Lung (tissue), 11 donors: ENCODE measurements at regions not wholly inside any gene's neighbourhood (a gene's known extent, or its start where the extent isn't known, plus 50 kb on each side); places are given as distances from the start of the nearest gene placed in this dataset.

Experiments used
- ATAC-seq: fragments of 200-7000 bp; cut with Tn5 transposase; one replicate; pipeline ENCODE4 v1.9.1; 2020; ENCODE audit warnings: moderate number of reproducible peaks; ENCODE audit not compliant: insufficient read depth, low FRiP score
- DNase-seq, 3 donors: peaks; one replicate each; pipeline ENCODE4 v3.0.0-alpha.2; 2013 to 2017
- H3K27ac ChIP-seq, 2 donors: one replicate each; pipeline ENCODE4 v1.5.1; 2013; ENCODE audit warnings: mild to moderate bottlenecking in 2 of 2, moderate library complexity in 2 of 2, control low read depth in 1 of 2, inconsistent platforms in 1 of 2, low read depth in 1 of 2, low read length in 1 of 2
- H3K27me3 ChIP-seq, 3 donors: one replicate each; pipeline ENCODE4 v1.5.1; 2013; ENCODE audit warnings: low read length in 2 of 3; ENCODE audit not compliant: control insufficient read depth in 3 of 3, insufficient read depth in 3 of 3
- H3K36me3 ChIP-seq, 4 donors: one replicate each; pipeline ENCODE4 v1.5.1; 2013; ENCODE audit warnings: low read length in 4 of 4, mild to moderate bottlenecking in 1 of 4, moderate library complexity in 1 of 4; ENCODE audit not compliant: control insufficient read depth in 4 of 4, insufficient read depth in 4 of 4
- H3K4me1 ChIP-seq, 5 donors: one replicate each; pipeline ENCODE4 v1.5.1; 2013; ENCODE audit warnings: low read length in 5 of 5, mild to moderate bottlenecking in 2 of 5, moderate library complexity in 1 of 5; ENCODE audit not compliant: control insufficient read depth in 5 of 5, insufficient read depth in 5 of 5
- H3K4me3 ChIP-seq: one replicate; pipeline ENCODE4 v1.5.1; 2013; ENCODE audit warnings: mild to moderate bottlenecking, control low read depth, moderate library complexity
- H3K9ac ChIP-seq, 2 donors: one replicate each; pipeline ENCODE4 v1.5.1; 2013; ENCODE audit warnings: low read length in 2 of 2, control low read depth in 1 of 2; ENCODE audit not compliant: insufficient read depth in 1 of 2
- H3K9me3 ChIP-seq, 4 donors: one replicate each; pipeline ENCODE4 v1.5.1; 2013; ENCODE audit warnings: low read length in 3 of 4, mild to moderate bottlenecking in 1 of 4, moderate library complexity in 1 of 4; ENCODE audit not compliant: control insufficient read depth in 4 of 4, insufficient read depth in 3 of 4
- CTCF ChIP-seq: IDR thresholded peaks from 2 replicates; pipeline ENCODE4 v1.5.1; 2012; ENCODE audit warnings: mild to moderate bottlenecking; ENCODE audit errors: control extremely low read depth, extremely low read depth
- WGBS, 2 donors: extraction: QIAGEN DNeasy Blood & Tissue Kit; methylation state at CpG; one replicate each; pipeline ENCODE4 v1.1.7; 2013; 5-methylcytosine and 5-hydroxymethylcytosine counted together
- donor health status: control.
- donor health status: control.
- donor health status: Bipolar disorder and iron deficiency.
- donor health status: healthy.
- donor health status: DM: yes; HTN: yes; CAD: no.

DNA sequence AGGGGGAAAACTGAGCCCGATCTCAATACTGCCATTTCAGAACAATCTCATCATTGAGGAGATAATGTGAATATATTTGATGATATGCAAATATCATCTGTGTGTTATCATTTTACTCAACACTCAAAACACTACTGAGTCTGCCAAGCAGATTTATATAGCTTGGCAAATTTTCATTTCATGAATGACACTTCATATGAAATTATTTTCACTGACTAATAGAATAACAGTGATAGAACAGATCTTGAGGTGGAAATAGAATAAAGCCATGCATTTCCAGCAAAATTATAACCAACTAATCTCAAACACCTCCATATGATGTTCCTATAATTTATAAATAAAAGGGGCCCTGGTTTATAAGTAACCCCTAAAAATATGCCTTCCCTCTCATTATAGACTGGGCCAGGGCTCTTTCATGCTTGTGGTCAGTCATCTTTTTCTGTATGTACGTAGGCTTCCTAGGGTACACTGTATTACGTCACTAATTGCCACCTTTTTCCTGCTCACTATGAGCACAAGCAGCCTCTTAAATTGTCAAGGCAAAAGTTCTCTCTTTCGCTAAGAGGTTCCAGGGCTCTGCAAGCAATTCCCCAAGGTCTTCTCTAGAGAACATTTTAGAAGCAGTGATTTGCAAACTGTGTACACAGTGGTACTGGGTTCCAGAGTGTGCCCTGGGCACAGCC, 197.1 kb upstream of the FOXN3 start:
- Histone ChIP-seq H3K9ac (no peak overlapping the region), H3K4me3 (no peak overlapping the region), H3K36me3 (peaks cover 0 to 2% (median 0%) of the 10 kb centered on the region in 4 donors), H3K27ac (no peak overlapping the region), H3K4me1 (peaks cover 0 to 27% (median 3%) of the 10 kb centered on the region in 5 donors), H3K27me3 (no peaks in the 10 kb centered on the region), H3K9me3 (no peaks in the 10 kb centered on the region)
- no peak for TF ChIP-seq CTCF
- DNase-seq (no peak), ATAC-seq (no peak)
- 46 to 65% methylated on average over 4 of the region's 4 CpGs for WGBS, 2 donors

DNA sequence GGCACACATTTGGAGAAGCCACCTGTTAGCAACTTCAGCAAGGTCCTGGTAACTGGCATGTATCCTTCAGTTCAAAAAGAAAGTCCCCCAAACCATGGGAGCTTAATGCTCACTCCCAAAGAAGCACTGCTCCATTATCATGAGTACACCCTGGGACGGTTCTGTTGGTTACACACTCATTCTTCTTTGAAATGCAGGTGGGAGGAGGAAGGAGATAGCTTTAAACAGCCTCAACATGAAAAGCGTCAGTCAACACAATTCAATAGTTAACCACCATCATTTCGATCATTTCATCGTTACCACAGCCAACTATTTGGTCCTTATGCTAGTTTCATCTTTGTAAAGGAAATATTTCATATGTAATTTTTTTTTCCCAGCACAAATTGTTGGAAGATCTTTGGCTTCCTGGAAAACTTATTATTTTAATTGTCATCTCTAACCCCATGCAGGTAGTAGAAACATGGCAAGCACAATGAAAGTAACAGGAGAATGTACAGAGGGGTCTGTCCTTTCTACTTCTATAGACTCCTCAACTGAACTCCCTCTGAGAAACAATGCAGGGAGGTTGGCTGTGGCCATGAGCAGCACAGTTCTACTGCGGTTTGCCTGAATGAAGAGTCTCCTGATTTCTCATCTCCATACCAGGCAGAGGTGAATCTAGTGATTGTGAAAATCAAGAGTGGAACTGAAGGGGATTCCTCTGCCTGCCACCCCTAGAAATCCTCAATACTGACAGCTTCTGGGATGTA, 196.4 kb upstream of the FOXN3 start:
- Histone ChIP-seq H3K4me3 (no peak overlapping the region), H3K27ac (no peak overlapping the region), H3K9me3 (no peaks in the 10 kb centered on the region), H3K36me3 (peaks cover 0 to 2% (median 0%) of the 10 kb centered on the region in 4 donors), H3K4me1 (peaks cover 0 to 27% (median 3%) of the 10 kb centered on the region in 5 donors), H3K9ac (no peak overlapping the region), H3K27me3 (no peaks in the 10 kb centered on the region)
- TF ChIP-seq CTCF, result no peak
- no peak for DNase-seq
- 83 to 90% methylated on average over 5 of the region's 5 CpGs for WGBS, 2 donors
- no peak for ATAC-seq

- Histone ChIP-seq H3K9ac (no peak overlapping the region), H3K4me1 (peaks cover 0 to 4% (median 1%) of the 10 kb centered on the region in 5 donors), H3K9me3 (no peaks in the 10 kb centered on the region), H3K27ac (no peak overlapping the region), H3K27me3 (no peaks in the 10 kb centered on the region), H3K36me3 (peaks cover 0 to 2% (median 0%) of the 10 kb centered on the region in 4 donors), H3K4me3 (no peak overlapping the region)
- 84 to 85% methylated on average over 12 of the region's 12 CpGs for WGBS, 2 donors
- no peak for DNase-seq
- no peak for TF ChIP-seq CTCF
- ATAC-seq, result no peak
These were observed 192.6 kb upstream of the FOXN3 start for GRCh38 chr14:89609500-89610100.
